Glutamatergic neuron (in vitro differentiated cells): ENCODE measurements at regions not wholly inside any gene's neighbourhood (a gene's known extent, or its start where the extent isn't known, plus 50 kb on each side); places are given as distances from the start of the nearest gene placed in this dataset.
"Not testable (repeated sequence)": the region's sequence is repeated elsewhere in the genome, so short reads cannot be mapped to it uniquely, and the experiment has no call there.

Experiments used
- DNase-seq: peaks from one replicate; pipeline ENCODE4 v3.0.0; 2022
- H3K27ac Mint-ChIP-seq: one replicate; pipeline ENCODE4 v1.8.0; 2020; ENCODE audit warnings: mild to moderate bottlenecking, mixed read lengths, inconsistent platforms; ENCODE audit not compliant: unreplicated experiment
- H3K27me3 Mint-ChIP-seq: one replicate; pipeline ENCODE4 v1.8.0; 2020; ENCODE audit warnings: mild to moderate bottlenecking, moderate library complexity, mixed read lengths, inconsistent platforms; ENCODE audit not compliant: unreplicated experiment
- H3K36me3 Mint-ChIP-seq: one replicate; pipeline ENCODE4 v1.8.0; 2020; ENCODE audit warnings: mild to moderate bottlenecking, mixed read lengths, inconsistent platforms; ENCODE audit not compliant: unreplicated experiment
- H3K4me1 Mint-ChIP-seq: one replicate; pipeline ENCODE4 v1.8.0; 2020; ENCODE audit warnings: mild to moderate bottlenecking, low read depth, mixed read lengths, inconsistent platforms; ENCODE audit not compliant: unreplicated experiment
- H3K4me3 Mint-ChIP-seq: one replicate; pipeline ENCODE4 v1.8.0; 2020; ENCODE audit warnings: mild to moderate bottlenecking, mixed read lengths, inconsistent platforms; ENCODE audit not compliant: unreplicated experiment
- H3K9me3 Mint-ChIP-seq: one replicate; pipeline ENCODE4 v1.8.0; 2020; ENCODE audit warnings: mild to moderate bottlenecking, moderate library complexity, mixed read lengths, inconsistent platforms; ENCODE audit not compliant: unreplicated experiment
- CTCF ChIP-seq: fragments of 200-600 bp; sonication (generic); IDR thresholded peaks from one replicate; pipeline ENCODE4 v1.5.0; 2021; ENCODE audit not compliant: partially characterized antibody, unreplicated experiment

GRCh38 chr4:106801386-106801785 is 234.7 kb downstream of the DKK2 start:
- no peaks in the 10 kb centered on the region for H3K9me3 Mint-ChIP-seq
- no peak overlapping the region for H3K4me3 Mint-ChIP-seq

GRCh38 chr4:106796876-106797275 is 239.2 kb downstream of the DKK2 start:
- no peak for DNase-seq
- H3K27me3 Mint-ChIP-seq = no peaks in the 10 kb centered on the region
- no peak overlapping the region for H3K27ac Mint-ChIP-seq
- H3K4me3 Mint-ChIP-seq = no peak overlapping the region
- no peaks in the 10 kb centered on the region for H3K4me1 Mint-ChIP-seq
- H3K9me3 Mint-ChIP-seq = no peaks in the 10 kb centered on the region
- no peaks in the 10 kb centered on the region for H3K36me3 Mint-ChIP-seq
- TF ChIP-seq CTCF = no peak

More at GRCh38 chr4:106801386-106801785, 234.7 kb downstream of the DKK2 start:
- Mint-ChIP-seq H3K27me3 (no peaks in the 10 kb centered on the region), H3K4me1 (no peaks in the 10 kb centered on the region), H3K27ac (no peak overlapping the region), H3K36me3 (no peaks in the 10 kb centered on the region)
- no peak for DNase-seq
- no peak for TF ChIP-seq CTCF

- H3K4me3 Mint-ChIP-seq = no peak overlapping the region
- no peaks in the 10 kb centered on the region for H3K4me1 Mint-ChIP-seq
- H3K27ac Mint-ChIP-seq = no peak overlapping the region
- no peaks in the 10 kb centered on the region for H3K36me3 Mint-ChIP-seq
- H3K27me3 Mint-ChIP-seq = no peaks in the 10 kb centered on the region
- DNase-seq = no peak
- no peak for TF ChIP-seq CTCF
- H3K9me3 Mint-ChIP-seq = no peaks in the 10 kb centered on the region
These were observed 240.8 kb downstream of the DKK2 start for GRCh38 chr4:106795326-106795725.

GRCh38 chr4:106793933-106794332 is 242.2 kb downstream of the DKK2 start:
- no peak for DNase-seq
- Mint-ChIP-seq H3K27me3 (no peaks in the 10 kb centered on the region), H3K4me3 (no peak overlapping the region), H3K36me3 (no peaks in the 10 kb centered on the region), H3K27ac (no peak overlapping the region), H3K9me3 (no peaks in the 10 kb centered on the region), H3K4me1 (no peaks in the 10 kb centered on the region)
- TF ChIP-seq CTCF = no peak

DNA sequence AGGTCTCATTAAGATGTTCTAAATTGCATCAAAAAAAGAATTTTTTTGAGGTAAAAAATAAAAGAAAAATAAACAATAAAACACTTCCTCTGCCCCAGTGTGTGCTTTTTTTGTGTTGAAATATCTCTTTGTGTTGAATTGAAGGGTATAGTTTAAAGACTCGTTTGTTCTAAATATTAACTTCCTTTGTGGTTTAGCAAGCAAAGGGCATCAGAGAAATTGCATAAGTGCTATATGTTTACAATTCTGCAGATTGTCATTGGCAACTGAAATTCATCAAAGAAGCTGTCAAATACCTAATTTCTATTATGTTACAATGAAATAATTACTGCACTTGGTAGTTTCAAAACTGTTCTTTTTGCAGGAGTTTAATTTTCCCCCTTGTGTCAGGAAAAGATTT is 260.5 kb downstream of the DKK2 start:
- no peak for TF ChIP-seq CTCF
- Mint-ChIP-seq H3K36me3 (no peaks in the 10 kb centered on the region), H3K27me3 (peaks cover 5% of the 10 kb centered on the region), H3K27ac (no peak overlapping the region), H3K4me3 (no peak overlapping the region), H3K9me3 (no peaks in the 10 kb centered on the region), H3K4me1 (no peaks in the 10 kb centered on the region)
- DNase-seq = no peak

DNA sequence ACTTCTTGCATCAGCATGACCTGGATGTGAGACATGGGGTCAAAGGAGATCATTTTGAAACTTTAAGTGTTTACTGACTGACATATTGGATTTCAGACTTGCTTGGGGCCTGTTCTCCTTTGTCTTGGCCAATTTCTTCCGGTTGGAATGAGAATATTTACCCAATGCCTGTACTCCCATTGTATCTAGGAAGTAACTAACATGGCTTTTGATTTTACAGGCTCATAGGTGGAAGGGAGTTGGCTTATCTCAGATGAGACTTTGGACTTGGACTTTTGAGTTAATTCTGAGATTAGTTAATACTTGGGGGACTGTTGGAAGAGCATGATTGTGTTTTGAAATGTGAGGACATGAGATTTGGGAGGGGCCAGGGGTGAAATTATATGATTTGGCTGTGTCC is 262.1 kb downstream of the DKK2 start:
- DNase-seq, H3K4me1 Mint-ChIP-seq, H3K9me3 Mint-ChIP-seq, H3K4me3 Mint-ChIP-seq, H3K36me3 Mint-ChIP-seq, H3K27ac Mint-ChIP-seq, H3K27me3 Mint-ChIP-seq: not testable (repeated sequence)
